Peyer's patch (tissue), 4 donors: ENCODE measurements at regions not wholly inside any gene's neighbourhood (a gene's known extent, or its start where the extent isn't known, plus 50 kb on each side); places are given as distances from the start of the nearest gene placed in this dataset.

Experiments
- POLR2A ChIP-seq, 2 donors: fragments of 450-650 bp; IDR thresholded peaks; one replicate each; pipeline ENCODE4 v1.5.1; 2017; ENCODE audit warnings: antibody characterized with exemption in 2 of 2, mild to moderate bottlenecking in 2 of 2, moderate library complexity in 2 of 2
- TF ChIP-seq, protein P1 (sequence below), 6 experiments: fragments of 450-650 bp in 4 of 6; fragments of 200-600 bp in 2 of 6; sonication (generic) in 1 of 6; IDR thresholded peaks; one replicate each; pipeline ENCODE4 v1.5.1; 2017 to 2019; ENCODE audit warnings: antibody characterized with exemption in 6 of 6, mild to moderate bottlenecking in 3 of 6, moderate library complexity in 1 of 6

DNA sequence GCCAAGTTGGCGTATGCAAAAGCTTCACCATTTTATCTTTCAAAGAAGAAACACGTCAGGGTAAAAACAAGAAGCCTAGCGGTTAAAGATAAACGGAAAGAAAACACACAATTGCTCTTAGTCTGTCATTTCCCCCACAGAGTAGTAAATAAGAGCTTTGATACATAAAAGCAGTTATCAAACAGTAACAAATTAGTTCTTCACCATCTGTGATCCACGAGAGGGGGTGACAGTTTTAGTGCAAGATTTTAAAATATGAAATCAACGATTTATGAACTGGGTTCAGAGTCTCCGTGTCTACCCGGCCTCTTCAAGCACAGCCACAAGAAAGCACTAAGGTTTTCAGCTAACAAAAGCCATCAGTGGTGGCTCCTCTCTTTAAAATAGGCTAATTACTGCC, 703.9 kb upstream of the ID2 start:
- TF ChIP-seq, protein P1, sequence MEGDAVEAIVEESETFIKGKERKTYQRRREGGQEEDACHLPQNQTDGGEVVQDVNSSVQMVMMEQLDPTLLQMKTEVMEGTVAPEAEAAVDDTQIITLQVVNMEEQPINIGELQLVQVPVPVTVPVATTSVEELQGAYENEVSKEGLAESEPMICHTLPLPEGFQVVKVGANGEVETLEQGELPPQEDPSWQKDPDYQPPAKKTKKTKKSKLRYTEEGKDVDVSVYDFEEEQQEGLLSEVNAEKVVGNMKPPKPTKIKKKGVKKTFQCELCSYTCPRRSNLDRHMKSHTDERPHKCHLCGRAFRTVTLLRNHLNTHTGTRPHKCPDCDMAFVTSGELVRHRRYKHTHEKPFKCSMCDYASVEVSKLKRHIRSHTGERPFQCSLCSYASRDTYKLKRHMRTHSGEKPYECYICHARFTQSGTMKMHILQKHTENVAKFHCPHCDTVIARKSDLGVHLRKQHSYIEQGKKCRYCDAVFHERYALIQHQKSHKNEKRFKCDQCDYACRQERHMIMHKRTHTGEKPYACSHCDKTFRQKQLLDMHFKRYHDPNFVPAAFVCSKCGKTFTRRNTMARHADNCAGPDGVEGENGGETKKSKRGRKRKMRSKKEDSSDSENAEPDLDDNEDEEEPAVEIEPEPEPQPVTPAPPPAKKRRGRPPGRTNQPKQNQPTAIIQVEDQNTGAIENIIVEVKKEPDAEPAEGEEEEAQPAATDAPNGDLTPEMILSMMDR (IDR thresholded peaks at IDR 0.05), result no peak
- no peak for TF ChIP-seq POLR2A (IDR thresholded peaks at IDR 0.05)
